HG03521 (cell line): ENCODE measurements at regions not wholly inside any gene's neighbourhood (a gene's known extent, or its start where the extent isn't known, plus 50 kb on each side); places are given as distances from the start of the nearest gene placed in this dataset.
A peak's percentile ranks its signal among the peaks of the same experiment; 100 is the strongest.

Source experiments
- ATAC-seq: cut with Tn5 transposase; IDR thresholded peaks from one replicate; pipeline ENCODE4 v1.9.1; 2021; ENCODE audit warnings: mild to moderate bottlenecking, moderate library complexity; ENCODE audit not compliant: unreplicated experiment

DNA sequence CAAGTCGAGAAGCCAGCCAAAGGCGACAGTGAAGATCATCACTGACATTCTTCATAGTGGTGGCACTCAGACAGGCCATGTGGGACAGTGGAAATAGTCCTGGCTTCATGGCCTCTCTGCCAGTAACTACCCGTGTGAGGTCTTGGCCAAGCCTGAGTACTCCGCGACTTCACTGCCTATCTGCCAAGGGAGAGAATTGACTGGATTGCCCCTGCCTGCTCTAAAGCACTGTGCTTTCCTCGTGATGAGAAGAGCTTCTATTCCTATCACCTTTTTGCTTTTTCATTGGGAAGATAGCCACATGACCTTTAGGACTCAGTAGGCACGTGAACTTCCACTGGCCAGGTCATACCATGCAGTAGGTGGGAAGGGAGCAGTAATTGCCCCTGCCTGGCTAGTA lies 239.3 kb downstream of the HAUS1 start:
- no peak for ATAC-seq

DNA sequence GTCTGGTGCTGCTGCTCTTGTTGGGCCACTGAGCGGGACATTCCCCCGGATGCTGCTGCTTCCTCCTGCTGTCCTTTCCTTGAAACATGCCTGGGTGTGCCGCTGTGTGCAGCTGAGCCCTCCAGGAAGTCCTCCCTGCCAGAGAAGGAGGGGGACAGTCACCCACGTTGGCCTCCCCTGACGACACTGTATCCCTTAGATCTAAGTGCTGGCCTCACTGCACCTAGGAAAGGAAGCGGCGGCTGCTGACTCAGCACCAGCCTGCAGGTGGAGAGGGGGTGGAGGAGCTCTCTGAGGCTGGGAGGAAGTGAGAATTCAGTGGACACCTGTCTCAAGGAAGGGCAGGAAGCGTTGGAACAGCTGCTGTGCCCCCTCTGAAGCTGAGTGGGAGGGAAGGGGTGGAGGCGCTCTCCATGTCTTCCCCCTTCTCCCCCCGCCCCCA lies 239.8 kb downstream of the HAUS1 start:
- peak; percentile 57 for ATAC-seq

DNA sequence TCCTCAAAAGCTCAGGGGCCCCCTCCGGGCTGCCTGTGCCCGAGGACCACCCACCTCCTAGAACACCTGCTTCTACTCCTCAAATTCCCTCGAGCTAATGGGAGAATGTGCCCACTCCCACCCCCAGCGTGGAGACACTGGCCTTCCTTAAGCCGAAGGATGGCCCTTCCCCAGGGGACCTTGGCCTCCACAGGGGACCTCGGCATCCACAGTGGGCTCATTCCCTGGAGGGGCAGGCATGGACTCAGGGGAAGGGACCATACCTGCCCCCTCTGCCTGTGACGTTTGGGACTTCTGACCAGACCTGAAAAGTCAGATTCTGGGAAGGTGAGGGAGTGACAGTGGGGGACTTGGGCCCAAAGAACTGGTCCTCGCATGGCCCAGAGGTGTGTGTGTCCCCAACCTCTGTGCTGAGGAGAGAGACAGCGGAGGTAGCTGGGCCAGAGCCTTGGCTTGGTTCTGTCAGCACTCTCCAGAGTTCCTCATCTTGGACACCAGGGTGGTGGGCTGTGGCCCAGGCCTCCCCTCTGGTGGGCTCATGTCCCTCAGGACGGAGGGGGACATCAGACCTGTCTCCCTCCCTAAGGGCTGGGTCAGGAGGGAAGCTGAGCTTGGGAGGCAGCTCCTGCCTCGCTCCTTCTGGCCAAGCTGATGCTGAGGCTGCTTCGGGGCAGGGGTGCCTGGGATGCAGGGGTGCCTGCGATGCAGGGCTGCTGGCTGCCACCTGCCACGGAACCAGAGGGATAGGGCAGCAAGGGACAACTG lies 240.4 kb downstream of the HAUS1 start:
- ATAC-seq, result no peak

DNA sequence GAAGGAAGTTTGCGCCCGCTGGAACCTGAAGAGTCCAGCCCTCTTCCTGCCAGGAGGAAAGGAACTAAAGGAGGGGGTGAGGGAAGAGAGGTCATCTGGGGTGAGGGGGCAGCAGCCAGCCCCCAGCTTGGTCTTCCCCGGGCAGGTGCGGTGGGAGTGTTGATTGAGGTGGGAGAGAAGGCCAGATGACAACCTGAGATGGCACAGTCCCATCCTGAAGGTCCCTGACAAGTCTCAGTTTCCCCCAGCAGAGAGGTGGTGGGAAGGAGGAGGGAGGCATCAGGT lies 240.9 kb downstream of the HAUS1 start:
- ATAC-seq, result no peak

DNA sequence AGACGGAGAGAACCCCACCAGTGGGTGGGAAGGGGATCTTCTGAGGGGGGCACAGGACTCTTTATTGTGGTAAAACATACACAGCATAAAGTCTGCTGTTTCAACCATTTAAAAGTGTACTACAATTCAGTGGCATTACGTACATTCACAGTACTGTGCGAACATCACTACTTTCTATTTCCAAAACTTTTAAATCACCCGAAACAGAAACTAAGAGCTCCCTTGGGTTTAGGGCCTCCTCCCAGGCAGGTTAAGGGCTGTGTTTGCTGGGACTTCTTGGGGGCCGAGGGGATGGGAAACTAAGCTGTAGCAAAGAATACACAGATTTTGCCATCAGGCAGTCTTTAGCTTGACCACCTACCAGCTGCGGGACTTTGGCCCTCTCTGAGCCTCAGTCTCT lies 242.0 kb downstream of the HAUS1 start:
- ATAC-seq, result peak; percentile 33

DNA sequence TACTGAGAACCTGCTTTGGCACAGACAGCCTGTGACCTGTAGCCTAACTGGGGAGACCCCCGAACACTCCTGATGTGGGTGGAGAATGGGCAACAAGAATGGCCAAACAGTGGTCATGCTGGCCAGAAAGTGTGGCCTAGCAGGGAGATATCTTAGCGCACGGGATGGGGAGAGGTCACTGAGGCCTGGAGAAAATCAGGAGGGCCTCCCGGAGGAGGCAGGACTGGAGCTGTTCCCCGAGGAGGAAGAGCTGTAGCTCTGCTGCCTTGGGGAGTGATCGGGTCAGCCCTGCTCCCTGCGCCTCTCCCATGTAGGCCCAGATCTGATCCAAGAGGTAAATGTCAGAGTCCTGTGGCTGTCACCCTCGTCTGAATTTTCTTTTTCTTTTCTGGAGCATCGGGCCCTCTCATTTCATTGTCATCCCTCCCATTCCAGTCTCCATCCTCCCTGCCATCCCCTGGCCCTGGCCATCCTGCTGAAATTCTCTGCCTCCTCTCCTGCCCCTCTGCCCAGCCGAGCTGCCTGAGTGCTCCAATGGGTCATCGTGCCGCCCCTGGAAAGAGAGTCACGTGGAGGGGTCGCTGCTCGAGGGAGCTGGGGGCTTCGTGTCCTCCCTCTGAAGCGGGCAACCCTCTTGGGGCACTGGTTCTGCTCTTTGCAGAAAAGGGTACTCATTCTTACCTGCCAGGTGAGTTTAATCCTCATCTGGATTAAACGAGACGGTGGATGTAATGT lies 242.9 kb downstream of the HAUS1 start:
- ATAC-seq, result no peak

DNA sequence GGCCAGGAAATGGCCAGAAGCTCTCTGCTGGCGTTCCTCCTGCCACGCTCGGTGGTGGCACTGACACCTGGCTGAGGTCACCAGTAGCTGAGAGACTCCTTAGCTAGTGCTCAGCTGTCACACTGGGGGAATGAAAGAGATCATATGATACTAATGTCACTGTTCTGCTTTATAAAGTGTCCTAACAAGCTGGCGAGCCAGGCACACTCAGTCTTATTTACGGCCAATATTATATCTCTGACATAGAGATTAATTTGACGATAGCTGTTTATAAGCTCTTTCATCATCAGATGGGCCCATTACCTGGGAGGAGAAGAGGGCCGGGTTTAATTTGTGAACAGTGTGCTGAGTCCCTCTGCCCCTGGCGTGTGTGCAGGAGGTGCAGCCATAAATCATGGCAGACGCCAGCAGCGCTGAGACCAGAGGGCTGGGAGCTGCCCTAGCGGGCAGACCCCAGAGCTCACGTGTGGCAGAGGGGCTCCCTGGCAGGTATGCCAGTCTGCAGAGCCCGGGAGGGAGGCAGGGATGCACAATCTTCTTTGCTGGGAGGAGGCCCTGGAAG lies 246.5 kb downstream of the HAUS1 start:
- no peak for ATAC-seq

DNA sequence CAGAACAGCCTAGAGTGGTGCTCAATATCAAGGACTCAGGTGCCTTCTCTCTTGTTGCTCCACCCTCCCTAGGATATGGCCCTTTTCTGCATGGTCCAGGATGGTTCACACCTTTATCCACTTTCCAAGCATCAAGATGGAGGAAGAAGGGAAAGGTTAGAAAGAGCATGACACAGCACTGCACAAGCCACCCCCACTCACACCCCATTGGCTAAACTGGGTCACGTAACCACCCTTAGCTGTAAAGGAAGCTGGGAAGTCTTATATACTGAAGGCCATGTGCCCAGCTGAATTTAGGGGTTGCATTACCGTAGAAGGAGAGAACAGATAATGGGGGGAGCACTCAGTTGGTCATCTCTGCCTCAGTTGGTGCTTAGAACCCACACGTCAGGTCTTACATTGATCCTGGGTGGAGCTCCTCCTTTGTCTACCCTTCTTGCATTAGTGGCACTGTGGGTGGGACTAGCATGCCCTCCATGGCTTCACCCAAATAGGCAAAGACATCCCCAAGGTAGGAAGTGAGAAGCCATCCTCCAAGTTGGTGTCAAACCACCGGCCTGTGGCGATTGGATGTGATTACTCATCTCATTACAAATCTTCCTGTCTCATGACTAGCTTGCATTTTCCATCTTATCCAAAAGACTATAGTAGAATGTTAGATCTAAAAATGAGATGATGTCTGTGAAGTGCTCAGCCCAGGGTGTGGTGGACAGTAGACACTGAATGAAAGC lies 248.5 kb downstream of the HAUS1 start:
- no peak for ATAC-seq

DNA sequence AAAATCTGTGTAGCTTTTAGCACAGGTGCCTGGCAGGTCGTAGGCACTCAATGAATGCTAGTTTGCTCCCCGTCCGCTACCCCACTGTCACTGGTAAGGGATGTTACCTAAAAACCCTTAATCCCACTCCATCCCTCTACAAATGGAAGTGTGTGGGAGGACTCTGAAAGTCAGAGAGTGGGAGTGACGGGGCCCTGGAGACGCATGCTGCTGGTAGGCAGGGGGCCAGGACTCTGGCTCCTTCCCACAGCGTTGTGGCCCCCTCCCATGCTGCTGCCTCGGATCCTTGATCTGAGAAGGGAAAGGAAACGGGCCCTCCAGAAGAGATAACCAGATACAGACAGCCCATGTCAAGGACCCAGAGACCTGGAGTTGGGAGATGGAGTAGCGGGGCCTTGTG lies 249.3 kb downstream of the HAUS1 start:
- no peak for ATAC-seq

DNA sequence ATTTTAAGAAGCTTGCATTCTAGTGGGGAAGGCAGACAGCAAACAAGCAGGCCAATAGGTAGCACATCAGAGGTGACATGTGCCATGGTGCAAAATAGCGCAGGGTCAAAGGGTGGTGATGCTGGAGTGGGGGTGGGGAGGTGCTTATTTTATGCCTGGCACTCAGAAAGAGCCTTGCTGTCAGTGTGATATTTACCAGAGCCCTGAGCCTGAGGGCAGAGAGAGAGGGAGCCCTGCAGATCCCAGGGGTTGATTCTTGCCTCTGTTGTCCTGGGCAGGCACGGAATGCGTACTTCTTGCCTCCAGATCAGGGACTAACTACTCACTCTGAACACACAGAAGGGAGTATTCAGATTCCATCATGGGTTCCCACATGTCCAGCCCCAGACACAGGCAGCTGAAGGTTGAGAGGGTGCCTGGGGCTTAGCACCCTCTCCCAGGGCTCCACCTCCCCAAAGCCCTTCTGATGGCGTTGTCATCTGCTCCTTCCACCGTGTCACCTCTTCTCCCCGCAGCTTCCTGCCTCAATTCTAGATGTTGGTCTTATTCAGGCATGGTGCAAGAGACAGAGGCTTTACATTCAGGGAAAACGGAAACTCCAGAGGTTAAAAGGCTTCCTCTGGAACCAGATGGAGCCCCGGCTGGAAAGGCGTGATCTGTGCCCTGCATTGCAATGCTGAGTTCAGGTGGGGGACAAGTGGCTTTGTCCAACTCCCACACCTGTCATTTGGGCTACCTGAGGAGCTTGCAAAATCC lies 252.3 kb downstream of the HAUS1 start:
- ATAC-seq, result no peak

DNA sequence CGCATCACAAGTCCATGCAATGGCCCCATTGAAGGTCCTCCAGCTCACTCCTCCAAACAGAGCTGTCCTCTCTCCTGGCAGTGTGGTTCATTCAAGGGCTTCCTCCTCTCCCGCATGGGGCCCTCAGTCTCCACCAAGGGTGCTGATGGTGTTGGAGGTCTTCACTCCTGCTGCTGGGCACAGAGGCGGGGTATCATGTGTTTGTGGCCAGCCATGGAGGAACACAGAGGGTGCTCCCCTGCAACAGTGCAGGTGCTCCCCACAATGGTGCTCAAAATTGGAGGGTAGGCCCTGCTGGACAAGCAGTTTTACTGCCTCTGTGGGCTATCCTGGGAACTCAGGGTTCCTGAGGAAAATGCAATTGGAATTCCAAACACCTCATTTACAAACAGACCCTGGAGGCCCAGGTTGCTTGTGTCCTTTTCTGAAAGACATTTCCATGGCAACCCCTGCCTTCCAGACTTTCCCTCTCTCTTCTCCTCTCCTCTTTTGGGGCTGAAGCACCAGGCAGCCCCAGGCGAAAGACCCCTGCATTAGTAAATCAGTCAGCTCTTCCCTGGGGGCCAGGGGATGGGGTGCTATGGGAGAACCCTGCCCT lies 256.0 kb downstream of the HAUS1 start:
- ATAC-seq, result no peak

DNA sequence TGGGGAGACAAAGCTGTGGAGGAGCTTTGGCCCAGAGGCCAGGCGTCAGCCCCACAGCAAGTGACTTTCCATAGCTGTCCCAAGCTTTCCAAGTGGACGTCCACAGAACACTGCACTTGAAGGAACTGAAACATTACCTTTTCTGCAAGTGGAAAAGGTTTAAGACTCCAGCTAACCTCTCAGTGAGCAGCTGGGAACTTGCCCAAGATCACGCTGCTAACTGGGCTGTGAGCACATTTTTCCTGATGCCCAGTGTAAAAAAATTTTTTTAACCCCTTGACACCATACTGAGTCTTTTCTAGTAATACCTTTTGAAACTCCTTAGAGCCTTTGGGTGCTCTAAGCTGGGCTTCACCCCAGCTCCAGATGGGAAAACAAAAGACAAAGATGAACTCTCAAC lies 256.7 kb downstream of the HAUS1 start:
- ATAC-seq, result no peak

DNA sequence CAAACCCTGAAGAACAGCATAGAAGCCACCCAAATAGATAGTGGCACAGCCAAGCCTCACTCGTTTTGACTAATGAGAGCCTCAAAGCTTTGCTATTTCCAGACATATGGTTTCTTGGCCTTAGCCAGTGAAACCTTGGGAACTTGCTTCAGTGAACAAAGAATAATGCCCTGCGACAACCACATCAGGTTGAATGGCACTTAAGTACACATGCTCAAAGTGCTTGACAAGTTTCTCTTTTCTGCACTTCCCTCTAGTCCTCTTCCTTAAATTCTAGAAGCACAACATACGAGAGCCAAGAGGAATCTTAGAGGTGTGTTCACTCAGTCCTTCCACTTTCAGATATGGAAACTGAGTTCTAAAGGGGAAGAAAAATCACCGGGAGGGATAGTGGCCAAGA lies 258.3 kb downstream of the HAUS1 start:
- no peak for ATAC-seq

DNA sequence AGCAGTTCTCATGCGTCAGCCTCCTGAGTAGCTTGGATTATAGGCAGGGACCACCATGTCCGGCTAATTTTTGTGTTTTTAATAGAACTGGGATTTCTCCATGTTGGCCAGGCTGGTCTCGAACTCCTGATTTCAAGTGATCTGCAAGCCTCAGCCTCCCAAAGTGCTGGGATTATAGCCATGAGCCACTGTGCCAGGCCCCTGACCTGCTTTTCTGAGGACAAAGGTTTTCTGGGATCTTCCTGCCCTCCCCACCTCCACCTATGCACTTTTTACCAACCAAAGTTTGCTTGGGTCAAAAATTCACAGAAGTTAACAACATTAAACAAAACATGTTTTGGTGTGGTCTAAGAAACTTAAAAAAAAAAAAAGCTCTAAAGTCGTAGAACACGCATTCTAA lies 259.9 kb downstream of the HAUS1 start:
- no peak for ATAC-seq

DNA sequence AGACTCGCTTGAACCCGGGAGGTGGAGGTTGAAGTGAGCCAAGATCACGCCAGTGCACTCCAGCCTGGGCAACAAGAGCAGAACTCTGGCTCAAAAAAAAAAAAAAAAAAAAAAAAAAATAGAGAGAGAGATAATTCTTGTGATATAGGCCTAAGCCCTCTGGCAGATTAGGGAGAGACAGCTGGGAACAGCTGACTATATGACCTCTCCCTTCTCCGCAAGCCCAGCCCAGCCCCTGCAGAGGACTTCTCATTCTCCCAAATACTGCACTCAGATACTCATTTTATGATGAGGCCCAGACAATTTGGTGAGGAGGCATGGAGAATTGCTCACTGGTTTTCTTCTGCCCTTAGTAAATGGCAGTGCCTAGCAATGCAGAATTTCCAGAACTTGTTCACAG lies 262.0 kb downstream of the HAUS1 start:
- ATAC-seq, result no peak

DNA sequence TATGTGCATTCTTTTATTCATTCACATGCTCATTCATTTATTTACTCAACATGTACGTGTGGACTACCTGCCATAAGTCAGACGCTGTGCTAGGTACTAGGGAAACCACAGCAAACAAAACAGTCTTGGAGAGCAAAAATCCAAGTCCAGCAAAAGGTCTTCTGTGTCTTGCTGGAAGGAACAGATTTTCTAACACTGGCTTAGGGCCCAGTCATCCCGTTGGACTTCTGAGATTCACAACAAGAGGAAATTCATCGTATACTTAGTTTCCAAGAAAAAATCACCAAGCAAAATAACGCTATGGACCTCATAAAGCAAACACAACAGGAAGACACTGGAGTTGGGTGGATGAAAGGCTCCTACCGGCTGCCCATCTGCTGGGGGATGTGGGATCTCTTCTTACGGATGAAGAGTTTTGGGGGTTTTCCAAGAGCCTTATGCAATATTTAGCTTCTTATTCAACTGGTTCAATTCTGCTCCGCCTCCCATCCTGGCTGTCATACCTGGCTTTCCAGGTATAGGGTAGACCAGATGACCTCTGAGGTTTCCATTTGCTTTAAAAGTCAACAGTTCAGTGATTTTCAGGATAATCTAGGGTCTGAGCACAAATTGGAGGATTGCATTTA lies 262.7 kb downstream of the HAUS1 start:
- no peak for ATAC-seq

DNA sequence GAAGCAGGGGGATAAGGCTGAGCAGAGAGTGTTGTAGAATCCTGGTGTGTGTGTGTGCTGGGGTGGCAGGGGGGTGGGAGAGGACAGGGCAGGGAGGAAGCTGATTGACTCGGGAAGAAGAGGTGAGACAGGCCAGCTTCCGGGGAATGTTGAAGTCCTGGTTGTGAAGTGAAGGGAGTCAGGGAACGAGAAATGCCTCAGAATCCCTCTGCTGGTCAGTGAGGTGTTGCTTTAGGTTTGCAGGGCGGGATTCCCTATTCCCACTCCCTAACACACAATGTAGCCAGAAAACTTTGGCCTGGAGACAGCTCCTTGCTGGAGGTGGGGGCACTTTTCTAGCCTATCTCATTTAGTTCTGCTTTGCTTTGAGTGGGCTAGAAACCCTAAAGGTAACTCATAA lies 265.1 kb downstream of the HAUS1 start:
- no peak for ATAC-seq

DNA sequence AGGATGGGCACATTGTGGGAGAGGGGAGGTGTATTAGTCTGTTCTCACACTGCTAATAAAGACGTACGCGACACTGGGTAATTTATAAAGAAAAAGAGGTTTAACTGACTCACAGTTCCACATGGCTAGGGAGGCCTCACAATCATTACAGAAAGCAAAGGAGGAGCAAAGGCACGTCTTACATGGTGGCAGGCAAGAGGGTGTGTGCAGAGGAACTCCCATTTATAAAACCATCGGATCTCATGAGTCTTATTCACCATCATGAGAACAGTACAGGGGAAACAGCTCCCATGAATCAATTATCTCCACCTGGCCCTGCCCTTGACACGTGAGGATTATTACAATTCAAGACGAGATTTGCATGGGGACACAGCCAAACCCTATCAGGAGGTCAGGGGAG lies 266.7 kb downstream of the HAUS1 start:
- no peak for ATAC-seq

DNA sequence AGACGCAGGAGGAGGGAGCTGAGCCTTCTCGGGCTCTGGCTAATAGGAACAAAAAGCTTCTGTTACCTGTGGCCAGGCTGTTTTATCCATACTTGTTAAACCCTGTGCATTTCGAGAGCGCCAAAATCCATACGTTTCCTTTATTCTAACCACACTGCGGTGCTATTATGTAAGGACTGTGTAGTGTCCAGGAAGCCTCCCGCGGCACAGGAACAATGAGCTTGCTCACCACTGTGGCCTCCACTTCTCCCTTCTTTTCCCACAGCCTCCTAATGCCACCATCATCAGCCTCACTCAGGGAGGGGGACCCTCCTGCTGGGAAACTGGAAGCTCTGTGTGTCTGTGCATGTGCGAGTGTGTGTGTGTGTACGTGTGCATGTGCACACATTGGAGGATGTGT lies 268.5 kb downstream of the HAUS1 start:
- no peak for ATAC-seq

DNA sequence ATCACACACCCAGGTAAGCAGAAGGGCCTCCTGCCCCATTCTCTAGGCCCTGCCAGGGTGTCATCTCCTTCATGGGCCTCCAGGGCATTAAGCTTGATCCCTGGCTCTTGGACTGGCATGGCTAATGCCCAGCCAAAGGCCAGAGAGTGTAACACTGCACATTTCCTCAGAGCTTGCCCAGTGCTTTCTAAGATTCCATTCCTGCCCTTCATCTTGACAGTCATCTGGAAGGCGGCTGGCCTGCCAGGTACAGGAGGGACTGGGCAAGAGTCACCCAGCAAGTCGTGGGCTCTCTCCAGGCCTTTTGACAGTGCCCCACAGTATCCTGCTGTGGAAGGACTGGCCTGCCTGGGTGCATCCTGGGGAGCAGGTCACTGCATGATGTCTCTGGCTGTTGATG lies 268.9 kb downstream of the HAUS1 start:
- ATAC-seq, result no peak
